ENCODE measurements at regions not wholly inside any gene's neighbourhood (a gene's known extent, or its start where the extent isn't known, plus 50 kb on each side); places are given as distances from the start of the nearest gene placed in this dataset.

DNA sequence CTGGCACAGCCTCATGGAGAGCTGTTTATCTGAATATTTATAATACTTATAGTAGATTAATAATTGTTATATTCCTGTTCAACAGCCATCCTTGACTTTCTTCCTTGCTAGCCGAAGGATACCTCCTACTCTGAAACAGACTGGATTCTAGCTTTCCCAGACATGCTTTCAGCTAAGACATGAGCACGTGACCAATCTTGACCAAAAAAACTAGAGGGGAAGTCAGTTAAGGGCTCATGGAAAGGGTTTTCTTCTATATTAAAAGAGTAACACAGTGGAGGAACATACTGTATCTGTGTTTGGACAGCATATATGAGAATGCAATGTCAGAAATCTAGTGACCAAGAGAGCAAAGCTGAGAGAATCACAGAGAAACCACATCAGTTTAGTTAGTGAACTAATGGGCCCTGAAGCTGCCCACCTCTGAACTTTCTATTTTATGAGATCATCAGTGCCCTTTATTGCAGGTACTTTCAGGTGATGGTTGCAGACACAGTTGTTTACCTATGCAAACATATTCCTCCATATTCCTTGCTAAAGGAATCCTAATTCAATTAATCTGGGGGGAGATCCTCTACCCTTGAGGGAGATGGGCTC lies 140.4 kb upstream of the SLC24A3 start:
- no peak overlapping the region for H3K4me3 ChIP-seq
- peaks cover 60% of the 10 kb centered on the region for H3K4me1 ChIP-seq
- H3K27ac ChIP-seq = no peak overlapping the region
- H3K4me2 ChIP-seq = peak overlapping the region; percentile 62
- H4K20me1 ChIP-seq = no peaks in the 10 kb centered on the region
- H3K9ac ChIP-seq = no peak overlapping the region
- TF ChIP-seq Cebpa-rat (IDR thresholded peaks at IDR 0.05) = no peak
- no peaks in the 10 kb centered on the region for H3K36me3 ChIP-seq
- no peaks in the 10 kb centered on the region for H3K27me3 ChIP-seq
- H3K9me3 ChIP-seq = peaks cover 14% of the 10 kb centered on the region; the same call in 1 of the 2 replicates

GRCh38 chr20:19072988-19073387 lies 139.5 kb upstream of the SLC24A3 start:
- Histone ChIP-seq H3K27ac (no peak overlapping the region), H3K9me3 (peaks cover 5% of the 10 kb centered on the region; the same call in 1 of the 2 replicates), H3K36me3 (no peaks in the 10 kb centered on the region), H3K4me2 (no peak overlapping the region), H3K9ac (no peak overlapping the region), H3K4me3 (no peak overlapping the region), H3K27me3 (no peaks in the 10 kb centered on the region), H4K20me1 (no peaks in the 10 kb centered on the region), H3K4me1 (peaks cover 60% of the 10 kb centered on the region)
- no peak for TF ChIP-seq Cebpa-rat (IDR thresholded peaks at IDR 0.05)

DNA sequence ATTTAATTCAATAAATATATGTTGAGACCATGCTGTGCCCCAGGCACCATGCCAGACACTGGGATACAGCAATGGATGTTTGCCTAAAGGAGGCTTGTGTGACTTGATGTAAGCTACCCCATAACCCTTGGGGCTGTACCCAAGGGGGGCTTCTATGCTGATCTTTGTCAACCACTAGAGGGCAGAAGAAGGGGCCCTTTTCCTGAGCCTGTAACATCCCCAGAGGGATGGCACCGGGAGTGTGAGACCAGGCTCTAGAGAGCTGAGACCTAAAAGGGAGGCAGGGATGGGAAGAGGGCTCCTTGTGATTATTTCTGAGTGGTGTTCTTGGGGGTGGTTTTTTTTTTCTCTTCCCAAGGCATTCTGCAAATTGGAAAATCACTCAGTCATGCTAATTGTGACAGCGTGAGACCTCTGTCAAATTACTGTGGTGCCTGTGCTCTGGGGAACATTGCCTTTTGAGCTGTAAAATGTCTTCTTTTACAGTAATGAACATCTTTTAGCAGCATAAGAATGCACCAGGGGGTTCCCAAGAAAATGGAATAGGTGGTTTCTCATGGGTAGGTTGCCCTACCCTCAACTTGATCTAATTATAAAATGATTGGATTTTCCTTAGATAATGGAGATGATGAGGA lies 138.7 kb upstream of the SLC24A3 start:
- peaks cover 60% of the 10 kb centered on the region for H3K4me1 ChIP-seq
- H3K4me3 ChIP-seq = no peak overlapping the region
- H3K36me3 ChIP-seq = no peaks in the 10 kb centered on the region
- H3K27ac ChIP-seq = no peak overlapping the region
- no peak for TF ChIP-seq Cebpa-rat (IDR thresholded peaks at IDR 0.05)
- H4K20me1 ChIP-seq = no peaks in the 10 kb centered on the region
- H3K27me3 ChIP-seq = no peaks in the 10 kb centered on the region
- peaks cover 2% of the 10 kb centered on the region; the same call in 1 of the 2 replicates for H3K9me3 ChIP-seq
- no peak overlapping the region for H3K4me2 ChIP-seq
- H3K9ac ChIP-seq = no peak overlapping the region

DNA sequence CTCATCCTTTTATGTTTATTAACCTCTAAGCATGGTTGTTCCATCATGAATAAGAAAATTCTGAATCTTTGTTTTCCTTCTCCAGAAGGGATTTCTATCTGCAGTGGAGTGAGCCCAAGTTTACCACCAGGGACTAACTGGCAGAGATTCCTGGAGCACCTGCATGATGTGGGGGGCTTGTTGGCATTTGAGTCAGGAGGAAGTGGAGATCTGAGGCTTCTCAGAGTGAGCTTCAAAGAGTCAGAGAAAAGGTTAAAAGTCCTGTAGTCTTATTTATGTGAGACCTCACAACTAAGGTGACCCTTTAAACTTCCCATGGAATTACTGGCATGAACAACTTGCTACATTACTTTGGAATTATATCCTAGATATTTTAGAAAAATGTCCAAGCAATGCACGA lies 138.1 kb upstream of the SLC24A3 start:
- Histone ChIP-seq H3K27ac (no peak overlapping the region), H3K36me3 (no peaks in the 10 kb centered on the region), H3K4me1 (peaks cover 60% of the 10 kb centered on the region), H3K4me3 (no peak overlapping the region), H4K20me1 (no peaks in the 10 kb centered on the region), H3K27me3 (no peaks in the 10 kb centered on the region), H3K4me2 (peak overlapping the region; percentile 77), H3K9ac (no peak overlapping the region), H3K9me3 (no peaks in the 10 kb centered on the region; the same call in 1 of the 2 replicates)
- no peak for TF ChIP-seq Cebpa-rat (IDR thresholded peaks at IDR 0.05)

GRCh38 chr20:19074828-19075516 lies 137.5 kb upstream of the SLC24A3 start:
- Histone ChIP-seq H4K20me1 (no peaks in the 10 kb centered on the region), H3K27ac (0 out of 2 replicates have a peak overlapping the region, but pooled peaks have one; percentile 22), H3K4me3 (no peak overlapping the region), H3K4me1 (peaks cover 55% of the 10 kb centered on the region), H3K9ac (no peak overlapping the region), H3K36me3 (no peaks in the 10 kb centered on the region), H3K27me3 (no peaks in the 10 kb centered on the region), H3K4me2 (peak overlapping the region; percentile 77), H3K9me3 (no peaks in the 10 kb centered on the region; the same call in 1 of the 2 replicates)
- peak; percentile 33; the same call in 1 of the 2 replicates for TF ChIP-seq Cebpa-rat (IDR thresholded peaks at IDR 0.05)

DNA sequence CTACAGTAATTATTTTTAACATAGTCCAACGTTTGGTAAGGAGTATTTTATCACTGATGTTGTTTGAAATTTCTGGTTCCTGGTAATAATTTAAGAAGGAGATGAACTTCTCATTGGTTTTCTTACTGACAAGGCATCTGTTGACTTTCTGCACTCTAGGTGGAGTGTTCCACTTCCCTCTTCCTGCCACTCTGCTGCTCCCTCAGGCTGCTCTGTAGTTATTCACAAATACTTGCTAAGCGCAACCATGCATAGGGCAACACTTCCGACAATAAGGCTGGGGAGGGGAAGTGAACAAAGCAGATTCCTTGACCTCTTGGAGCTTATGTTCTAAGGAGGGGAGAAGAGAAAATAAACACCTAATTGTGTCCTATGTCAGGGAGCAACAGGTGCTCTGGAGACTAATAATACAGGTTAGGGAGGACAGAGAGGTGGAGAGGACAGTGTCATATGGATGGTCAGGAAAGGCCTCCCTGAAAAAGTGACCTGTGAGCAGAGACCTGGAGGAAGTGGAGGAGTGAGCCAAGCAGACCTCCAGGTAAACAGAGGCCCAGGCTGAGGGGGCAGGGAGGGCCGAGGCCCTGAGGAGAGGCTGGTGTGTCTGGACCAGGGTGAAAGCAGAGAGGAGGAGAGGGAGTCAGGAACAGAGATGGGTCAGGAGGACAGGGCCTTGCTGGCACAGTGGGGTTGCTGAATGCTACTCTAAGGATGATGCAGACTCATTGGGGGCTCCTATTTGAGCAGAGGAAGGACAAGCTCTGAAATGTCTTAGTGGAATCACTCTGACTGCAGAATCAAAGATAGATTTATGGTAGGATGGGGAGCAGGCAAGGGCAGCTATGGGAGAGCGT lies 134.8 kb upstream of the SLC24A3 start:
- H3K4me2 ChIP-seq = no peak overlapping the region
- H4K20me1 ChIP-seq = no peaks in the 10 kb centered on the region
- no peak overlapping the region for H3K9ac ChIP-seq
- TF ChIP-seq Cebpa-rat (IDR thresholded peaks at IDR 0.05) = no peak
- H3K4me1 ChIP-seq = peaks cover 29% of the 10 kb centered on the region
- H3K27me3 ChIP-seq = no peaks in the 10 kb centered on the region
- no peaks in the 10 kb centered on the region for H3K36me3 ChIP-seq
- H3K4me3 ChIP-seq = no peak overlapping the region
- H3K9me3 ChIP-seq = no peaks in the 10 kb centered on the region; the same call in 1 of the 2 replicates
- no peak overlapping the region for H3K27ac ChIP-seq

DNA sequence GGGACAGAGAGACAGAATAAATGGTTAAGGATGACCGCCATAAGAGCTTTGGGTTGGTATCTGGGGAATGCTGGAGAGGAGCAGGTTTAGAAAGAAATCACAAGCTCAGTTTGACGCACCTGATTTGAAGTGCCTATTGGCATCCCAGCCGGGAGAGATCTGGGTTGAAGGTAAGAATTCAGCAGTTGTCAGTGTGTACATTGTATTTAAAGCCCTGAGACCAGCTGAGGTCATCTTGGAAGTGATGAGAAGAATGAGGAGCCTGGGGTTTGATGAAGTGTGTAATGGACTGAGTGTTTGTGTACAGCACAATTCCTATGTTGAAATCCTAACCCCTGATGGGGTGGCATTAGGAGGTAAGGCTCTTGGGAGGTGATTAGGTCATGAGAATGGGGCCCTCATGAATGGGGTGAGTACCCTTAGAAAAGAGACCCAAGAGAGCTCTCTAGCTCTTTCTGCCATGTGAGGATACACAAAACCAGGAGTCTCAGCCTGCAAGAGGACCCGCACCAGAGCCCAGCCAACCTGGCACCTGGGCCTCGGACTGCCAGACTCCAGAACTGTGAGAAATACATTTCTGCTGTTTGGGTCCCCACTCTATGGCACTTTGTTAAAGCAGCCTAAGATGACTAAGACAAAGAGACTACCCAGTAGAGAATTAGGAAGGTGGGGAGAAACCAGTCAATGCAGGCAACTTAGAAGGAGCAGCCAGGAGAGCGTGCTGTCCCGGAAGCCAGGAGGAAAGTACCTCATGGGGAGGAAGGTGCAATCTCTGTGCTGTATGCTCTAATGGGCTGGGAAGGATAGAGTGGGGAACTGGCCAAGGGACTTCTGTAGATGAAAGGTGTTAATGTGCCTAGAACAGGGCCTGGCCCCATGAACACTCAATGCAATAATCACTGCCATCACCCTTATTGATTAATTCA lies 133.7 kb upstream of the SLC24A3 start:
- Histone ChIP-seq H3K4me2 (no peak overlapping the region), H3K27ac (no peak overlapping the region), H3K9ac (no peak overlapping the region), H3K27me3 (no peaks in the 10 kb centered on the region), H3K9me3 (no peaks in the 10 kb centered on the region; the same call in 1 of the 2 replicates), H3K4me3 (no peak overlapping the region), H3K4me1 (peaks cover 24% of the 10 kb centered on the region), H4K20me1 (no peaks in the 10 kb centered on the region), H3K36me3 (no peaks in the 10 kb centered on the region)
- TF ChIP-seq Cebpa-rat (IDR thresholded peaks at IDR 0.05) = no peak

DNA sequence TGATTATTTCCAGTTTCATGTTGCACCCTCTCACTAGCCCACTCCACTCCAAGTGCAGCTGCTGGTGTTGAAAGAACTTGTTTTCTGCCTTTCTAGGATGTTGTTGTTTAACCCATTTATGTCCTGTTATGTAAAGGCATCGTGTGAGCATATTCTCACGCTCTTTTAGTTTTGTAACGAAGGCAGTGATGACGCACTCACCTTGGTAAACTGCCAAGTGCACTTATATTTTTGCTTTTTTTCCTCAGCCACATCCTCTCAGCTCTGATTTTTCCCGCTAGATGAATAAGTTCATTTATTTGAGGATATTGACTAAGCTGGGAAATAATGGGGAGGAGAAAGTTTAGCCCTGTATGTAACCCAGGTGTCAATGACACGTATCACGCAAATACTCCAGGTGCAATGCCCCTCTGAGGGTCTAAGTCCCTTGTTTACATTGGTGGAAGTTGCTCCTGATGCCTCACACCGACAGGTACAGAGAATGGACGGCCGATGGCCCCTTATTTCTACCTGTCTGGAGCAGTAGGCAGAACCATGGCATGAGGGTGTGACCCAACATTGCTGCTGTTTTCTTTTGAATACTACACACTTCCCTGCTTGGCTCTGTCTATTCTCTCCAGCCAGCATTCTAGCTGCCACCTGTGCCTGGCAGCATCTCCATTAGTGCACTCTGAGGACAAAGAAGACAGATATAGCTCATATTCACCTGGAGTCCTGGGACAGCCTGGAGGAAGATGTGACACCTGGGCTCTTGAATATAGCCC lies 132.7 kb upstream of the SLC24A3 start:
- no peak overlapping the region for H3K27ac ChIP-seq
- TF ChIP-seq Cebpa-rat (IDR thresholded peaks at IDR 0.05) = no peak
- H3K27me3 ChIP-seq = no peaks in the 10 kb centered on the region
- H3K9ac ChIP-seq = no peak overlapping the region
- no peak overlapping the region for H3K4me2 ChIP-seq
- no peaks in the 10 kb centered on the region; the same call in 1 of the 2 replicates for H3K9me3 ChIP-seq
- no peak overlapping the region for H3K4me3 ChIP-seq
- H4K20me1 ChIP-seq = no peaks in the 10 kb centered on the region
- peaks cover 14% of the 10 kb centered on the region for H3K4me1 ChIP-seq
- no peaks in the 10 kb centered on the region for H3K36me3 ChIP-seq

Data from BLaER1 (cell line).